ENCODE measurements at regions not wholly inside any gene's neighbourhood (a gene's known extent, or its start where the extent isn't known, plus 50 kb on each side); places are given as distances from the start of the nearest gene placed in this dataset.

- no peak for FAIRE-seq
- Histone ChIP-seq H3K79me2 (ENCODE audit: control insufficient read depth, insufficient read depth, low read length) (no peaks in the 10 kb centered on the region), H2AFZ (ENCODE audit: low read depth, low read length) (no peak overlapping the region), H3K9me3 (replicated peaks; ENCODE audit: control insufficient read depth, insufficient read depth, low read length) (no peaks in the 10 kb centered on the region), H4K20me1 (replicated peaks; ENCODE audit: control insufficient read depth, extremely low read depth, insufficient read depth, low read length) (no peaks in the 10 kb centered on the region), H3K9me1 (replicated peaks; ENCODE audit: control insufficient read depth, extremely low read depth, insufficient read depth, low read length) (no peaks in the 10 kb centered on the region), H3K27ac (ENCODE audit: insufficient read depth, low read depth, low read length) (no peak overlapping the region), H3K27me3 (ENCODE audit: control insufficient read depth in 2 of 2, insufficient read depth in 2 of 2, low read length in 2 of 2) (no peaks in the 10 kb centered on the region), H3K4me2 (ENCODE audit: insufficient read depth, low read length) (no peak overlapping the region), H3K36me3 (ENCODE audit: control insufficient read depth in 2 of 2, extremely low read depth in 1 of 2, insufficient read depth in 2 of 2, low read length in 2 of 2) (no peaks in the 10 kb centered on the region), H3K9ac (replicated peaks; ENCODE audit: extremely low read depth, insufficient read depth, low read length) (no peak overlapping the region), H3K4me3 (replicated peaks in 1 of 3; ENCODE audit: insufficient read depth in 1 of 3, low read depth in 1 of 3, low read length in 3 of 3) (no peak overlapping the region), H3K4me1 (ENCODE audit: control insufficient read depth, extremely low read depth, insufficient read depth, low read length) (no peaks in the 10 kb centered on the region)
- TF ChIP-seq JUN (IDR thresholded peaks at IDR 0.05; ENCODE audit: borderline replicate concordance, insufficient read depth, insufficient read length, low read depth), result no peak
- no peak for TF ChIP-seq GATA2 (IDR thresholded peaks at IDR 0.05; ENCODE audit: insufficient read depth, insufficient read length, low read depth, low read length)
- no peak for TF ChIP-seq FOS (IDR thresholded peaks at IDR 0.05; ENCODE audit: borderline replicate concordance, insufficient read depth, low read length)
- TF ChIP-seq POLR2AphosphoS5 (IDR thresholded peaks at IDR 0.05; ENCODE audit: insufficient read depth, low read depth, low read length), result no peak
- TF ChIP-seq EZH2 (IDR thresholded peaks at IDR 0.05; ENCODE audit: borderline replicate concordance, low read depth, low read length, severe bottlenecking), result no peak
- no peak for TF ChIP-seq POLR2A (IDR thresholded peaks at IDR 0.05; ENCODE audit: low read depth, low read length)
- ChIA-PET CTCF (no interaction called here), POLR2A (no interaction called here)
- BruUV-seq (replicated peaks), result no TSS peak
- intact Hi-C loops (cut with micrococcal nuclease), result no loop called here
- no peak for DNase-seq (ENCODE audit: low read depth, low spot score)
- dilution Hi-C loops (cut with MboI; ENCODE audit: extremely low pct_ligation_motif_present, low sequenced_read_pairs), result no loop called here
These were observed 81.7 kb downstream of the C11orf91 start for GRCh38 chr11:33618956-33619355.

GRCh38 chr11:33618351-33618710 lies 82.3 kb downstream of the C11orf91 start:
- Histone ChIP-seq H3K27ac (ENCODE audit: insufficient read depth, low read depth, low read length) (no peak overlapping the region), H3K79me2 (ENCODE audit: control insufficient read depth, insufficient read depth, low read length) (no peaks in the 10 kb centered on the region), H2AFZ (ENCODE audit: low read depth, low read length) (no peak overlapping the region), H3K9ac (replicated peaks; ENCODE audit: extremely low read depth, insufficient read depth, low read length) (no peak overlapping the region), H4K20me1 (replicated peaks; ENCODE audit: control insufficient read depth, extremely low read depth, insufficient read depth, low read length) (no peaks in the 10 kb centered on the region), H3K4me3 (replicated peaks in 1 of 3; ENCODE audit: insufficient read depth in 1 of 3, low read depth in 1 of 3, low read length in 3 of 3) (no peak overlapping the region), H3K4me1 (ENCODE audit: control insufficient read depth, extremely low read depth, insufficient read depth, low read length) (no peaks in the 10 kb centered on the region), H3K4me2 (ENCODE audit: insufficient read depth, low read length) (no peak overlapping the region), H3K9me1 (replicated peaks; ENCODE audit: control insufficient read depth, extremely low read depth, insufficient read depth, low read length) (no peaks in the 10 kb centered on the region), H3K36me3 (ENCODE audit: control insufficient read depth in 2 of 2, extremely low read depth in 1 of 2, insufficient read depth in 2 of 2, low read length in 2 of 2) (no peaks in the 10 kb centered on the region), H3K27me3 (ENCODE audit: control insufficient read depth in 2 of 2, insufficient read depth in 2 of 2, low read length in 2 of 2) (no peaks in the 10 kb centered on the region), H3K9me3 (replicated peaks; ENCODE audit: control insufficient read depth, insufficient read depth, low read length) (no peaks in the 10 kb centered on the region)
- dilution Hi-C loops (cut with MboI; ENCODE audit: extremely low pct_ligation_motif_present, low sequenced_read_pairs), result no loop called here
- intact Hi-C loops (cut with micrococcal nuclease), result no loop called here
- DNase-seq (ENCODE audit: low read depth, low spot score) (no peak), FAIRE-seq (no peak)
- ChIA-PET POLR2A (no interaction called here), CTCF (no interaction called here)
- TF ChIP-seq, protein P1, sequence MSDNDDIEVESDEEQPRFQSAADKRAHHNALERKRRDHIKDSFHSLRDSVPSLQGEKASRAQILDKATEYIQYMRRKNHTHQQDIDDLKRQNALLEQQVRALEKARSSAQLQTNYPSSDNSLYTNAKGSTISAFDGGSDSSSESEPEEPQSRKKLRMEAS (IDR thresholded peaks at IDR 0.05; ENCODE audit: insufficient read depth, insufficient read length), result no peak
- no peak for TF ChIP-seq FOS (IDR thresholded peaks at IDR 0.05; ENCODE audit: borderline replicate concordance, insufficient read depth, low read length)
- BruUV-seq (replicated peaks), result no TSS peak
